Activated CD4-positive, alpha-beta T cell treated with anti-CD3 and anti-CD28 coated beads, Interleukin-2, amount 10 ng/mL, durations not matched to agents 7 days and 5 days (primary cell): ENCODE measurements at regions not wholly inside any gene's neighbourhood (a gene's known extent, or its start where the extent isn't known, plus 50 kb on each side); places are given as distances from the start of the nearest gene placed in this dataset.
"Not testable (repeated sequence)": the region's sequence is repeated elsewhere in the genome, so short reads cannot be mapped to it uniquely, and the experiment has no call there.

ENCODE experiments used
- CTCF ChIA-PET: fragments of 350-600 bp; sonication (Branson Sonifier 250); formaldehyde crosslinking; loops from one replicate; lab custom pipeline; 2021; ENCODE audit warnings: antibody characterized with exemption; lab: Charles Lee
- POLR2A ChIA-PET: fragments of 350-600 bp; sonication (Branson Sonifier 250); formaldehyde crosslinking; loops from one replicate; lab custom pipeline; 2021; ENCODE audit warnings: antibody characterized with exemption; lab: Charles Lee
- DNase-seq: peaks from one replicate; pipeline ENCODE4 v3.0.0-alpha.2; 2020
- H3K27ac Mint-ChIP-seq: one replicate; pipeline ENCODE4 v1.8.0; 2021; ENCODE audit warnings: mild to moderate bottlenecking, moderate library complexity, mixed read lengths
- H3K27me3 Mint-ChIP-seq: one replicate; pipeline ENCODE4 v1.8.0; 2021; ENCODE audit warnings: mixed read lengths
- H3K36me3 Mint-ChIP-seq: one replicate; pipeline ENCODE4 v1.8.0; 2021; ENCODE audit warnings: low read depth, mixed read lengths
- H3K4me1 Mint-ChIP-seq: one replicate; pipeline ENCODE4 v1.8.0; 2021; ENCODE audit warnings: mixed read lengths
- H3K4me3 Mint-ChIP-seq: one replicate; pipeline ENCODE4 v1.8.0; 2021; ENCODE audit warnings: mild to moderate bottlenecking, moderate library complexity, mixed read lengths
- H3K9me3 Mint-ChIP-seq: one replicate; pipeline ENCODE4 v1.8.0; 2021; ENCODE audit warnings: mixed read lengths

- DNase-seq = no peak
- CTCF ChIA-PET = no interaction called here
- Mint-ChIP-seq H3K9me3 (no peaks in the 10 kb centered on the region), H3K36me3 (no peaks in the 10 kb centered on the region), H3K4me3 (no peak overlapping the region), H3K27me3 (no peaks in the 10 kb centered on the region), H3K27ac (no peak overlapping the region), H3K4me1 (peaks cover 8% of the 10 kb centered on the region)
- POLR2A ChIA-PET = no interaction called here
Measured at GRCh38 chr18:38496222-38496793, 930.7 kb upstream of the CELF4 start.

GRCh38 chr18:38494065-38494464 is 928.5 kb upstream of the CELF4 start:
- ChIA-PET CTCF (no interaction called here), POLR2A (no interaction called here)
- Mint-ChIP-seq H3K9me3 (no peaks in the 10 kb centered on the region), H3K4me3 (no peak overlapping the region), H3K27me3 (no peaks in the 10 kb centered on the region), H3K36me3 (no peaks in the 10 kb centered on the region), H3K27ac (no peak overlapping the region), H3K4me1 (peaks cover 8% of the 10 kb centered on the region)
- DNase-seq = no peak

DNA sequence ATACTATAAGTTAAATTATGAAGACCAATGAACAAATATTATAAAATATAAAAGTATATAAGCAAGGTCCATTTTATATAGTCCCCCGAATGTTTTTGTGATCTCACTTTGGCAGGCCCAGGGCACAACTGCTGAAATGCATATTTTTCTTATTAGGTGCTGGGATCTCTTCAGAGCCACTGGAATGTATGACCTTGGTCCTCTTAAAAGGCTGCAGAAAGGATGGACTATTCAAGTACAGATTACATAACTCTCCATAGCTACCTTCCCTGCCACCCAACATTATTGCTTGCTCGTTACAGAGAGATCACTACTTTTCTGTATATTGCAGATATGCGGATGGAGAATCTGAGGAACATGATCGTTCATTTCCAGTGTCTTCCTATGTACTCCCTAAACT is 925.6 kb upstream of the CELF4 start:
- POLR2A ChIA-PET = no interaction called here
- Mint-ChIP-seq H3K9me3 (no peaks in the 10 kb centered on the region), H3K36me3 (no peaks in the 10 kb centered on the region), H3K4me3 (no peak overlapping the region), H3K27me3 (no peaks in the 10 kb centered on the region), H3K4me1 (peaks cover 8% of the 10 kb centered on the region), H3K27ac (no peak overlapping the region)
- CTCF ChIA-PET = no interaction called here
- no peak for DNase-seq

DNA sequence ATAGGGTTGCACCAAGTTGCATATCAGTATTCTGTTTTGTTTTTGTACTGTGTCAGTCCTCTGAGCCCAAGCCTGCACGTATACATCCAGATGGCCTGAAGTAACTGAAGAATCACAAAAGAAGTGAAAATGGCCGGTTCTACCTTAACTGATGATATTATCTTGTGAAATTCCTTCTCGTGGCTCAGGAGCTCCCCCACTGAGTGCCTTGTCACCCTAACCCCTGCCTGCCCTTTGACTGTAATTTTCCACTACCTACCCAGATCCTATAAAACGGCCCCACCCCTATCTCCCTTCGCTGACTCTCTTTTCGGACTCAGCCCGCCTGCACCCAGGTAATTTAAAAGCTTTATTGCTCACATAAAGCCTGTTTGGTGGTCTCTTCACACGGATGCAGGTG is 924.1 kb upstream of the CELF4 start:
- H3K4me1 Mint-ChIP-seq, H3K36me3 Mint-ChIP-seq, POLR2A ChIA-PET, H3K9me3 Mint-ChIP-seq, H3K4me3 Mint-ChIP-seq, H3K27ac Mint-ChIP-seq, H3K27me3 Mint-ChIP-seq, DNase-seq, CTCF ChIA-PET: not testable (repeated sequence)

- Mint-ChIP-seq H3K4me1 (no peaks in the 10 kb centered on the region), H3K4me3 (no peak overlapping the region), H3K9me3 (no peaks in the 10 kb centered on the region), H3K36me3 (no peaks in the 10 kb centered on the region), H3K27ac (no peak overlapping the region), H3K27me3 (no peaks in the 10 kb centered on the region)
- DNase-seq = no peak
- POLR2A ChIA-PET = no interaction called here
- CTCF ChIA-PET = no interaction called here
Measured at GRCh38 chr18:38487521-38487920, 921.9 kb upstream of the CELF4 start.

DNA sequence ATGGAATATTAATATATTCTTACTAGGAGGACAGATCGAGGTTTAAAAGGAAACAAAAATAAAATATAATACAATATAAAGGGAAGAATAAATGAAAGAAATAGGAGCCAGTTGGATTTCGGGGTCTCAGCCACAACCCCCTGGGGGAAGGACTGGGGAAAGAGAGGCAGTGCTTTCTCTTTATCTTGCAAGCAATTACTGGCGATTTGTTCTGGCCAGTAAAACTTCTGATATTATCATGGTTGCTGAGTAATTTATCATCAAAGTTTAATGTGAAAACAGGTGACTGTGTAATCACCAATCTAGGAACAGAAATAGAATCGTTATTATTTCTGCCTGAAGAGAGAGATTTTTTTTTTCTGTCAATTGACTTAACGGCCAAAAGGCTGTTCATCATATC is 917.7 kb upstream of the CELF4 start:
- H3K36me3 Mint-ChIP-seq = no peaks in the 10 kb centered on the region
- no peaks in the 10 kb centered on the region for H3K9me3 Mint-ChIP-seq
- no peak for DNase-seq
- ChIA-PET POLR2A (no interaction called here), CTCF (no interaction called here)
- H3K27ac Mint-ChIP-seq = no peak overlapping the region
- no peaks in the 10 kb centered on the region for H3K27me3 Mint-ChIP-seq
- H3K4me1 Mint-ChIP-seq = no peaks in the 10 kb centered on the region
- no peak overlapping the region for H3K4me3 Mint-ChIP-seq

DNA sequence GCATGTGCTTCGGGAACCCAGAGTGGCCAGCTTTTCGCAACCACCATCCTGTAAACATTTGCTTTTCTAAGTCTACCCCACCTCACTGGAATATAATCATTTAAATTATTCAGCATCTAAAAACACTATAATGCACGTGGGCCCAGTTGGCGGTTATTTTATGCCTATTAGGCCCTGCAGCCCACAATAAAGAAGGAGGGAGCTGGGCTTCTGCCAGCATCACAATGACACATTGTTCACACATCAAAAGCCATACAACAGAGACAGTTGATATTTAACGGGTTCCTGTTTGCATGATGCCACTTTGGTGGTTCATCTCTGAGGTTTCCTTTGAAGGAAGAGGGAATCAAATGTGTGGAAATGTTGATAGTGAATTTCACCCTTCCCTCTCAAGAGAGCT is 916.0 kb upstream of the CELF4 start:
- no peak overlapping the region for H3K27ac Mint-ChIP-seq
- H3K27me3 Mint-ChIP-seq = no peaks in the 10 kb centered on the region
- no peaks in the 10 kb centered on the region for H3K4me1 Mint-ChIP-seq
- H3K9me3 Mint-ChIP-seq = no peaks in the 10 kb centered on the region
- DNase-seq = no peak
- H3K4me3 Mint-ChIP-seq = no peak overlapping the region
- POLR2A ChIA-PET = no interaction called here
- no peaks in the 10 kb centered on the region for H3K36me3 Mint-ChIP-seq
- CTCF ChIA-PET = no interaction called here

DNA sequence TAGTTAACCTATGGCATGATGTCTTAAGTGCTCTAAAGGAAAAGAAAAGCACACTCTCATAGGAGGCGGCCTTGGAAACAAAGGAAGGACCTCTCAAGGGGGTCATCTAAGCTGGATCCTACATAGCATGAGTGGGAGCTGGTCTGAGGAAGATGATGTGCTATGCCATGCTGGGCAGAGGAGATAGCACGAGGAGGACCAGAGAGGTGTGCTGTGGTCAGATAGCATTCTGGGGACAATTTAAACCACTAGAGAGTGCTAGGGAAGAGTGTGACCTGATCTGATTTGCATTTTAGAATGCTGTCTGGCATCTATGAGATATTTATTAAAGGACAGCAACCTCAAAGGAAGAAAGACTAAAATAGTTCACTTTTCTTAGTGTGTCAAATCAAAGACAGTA is 910.1 kb upstream of the CELF4 start:
- no peak overlapping the region for H3K4me3 Mint-ChIP-seq
- no peak for DNase-seq
- POLR2A ChIA-PET = no interaction called here
- H3K9me3 Mint-ChIP-seq = peaks cover 2% of the 10 kb centered on the region
- no peaks in the 10 kb centered on the region for H3K4me1 Mint-ChIP-seq
- CTCF ChIA-PET = no interaction called here
- no peaks in the 10 kb centered on the region for H3K36me3 Mint-ChIP-seq
- H3K27ac Mint-ChIP-seq = no peak overlapping the region
- no peaks in the 10 kb centered on the region for H3K27me3 Mint-ChIP-seq

- CTCF ChIA-PET = no interaction called here
- peaks cover 2% of the 10 kb centered on the region for H3K9me3 Mint-ChIP-seq
- no peaks in the 10 kb centered on the region for H3K36me3 Mint-ChIP-seq
Measured at GRCh38 chr18:38473535-38473934, 907.9 kb upstream of the CELF4 start.

DNA sequence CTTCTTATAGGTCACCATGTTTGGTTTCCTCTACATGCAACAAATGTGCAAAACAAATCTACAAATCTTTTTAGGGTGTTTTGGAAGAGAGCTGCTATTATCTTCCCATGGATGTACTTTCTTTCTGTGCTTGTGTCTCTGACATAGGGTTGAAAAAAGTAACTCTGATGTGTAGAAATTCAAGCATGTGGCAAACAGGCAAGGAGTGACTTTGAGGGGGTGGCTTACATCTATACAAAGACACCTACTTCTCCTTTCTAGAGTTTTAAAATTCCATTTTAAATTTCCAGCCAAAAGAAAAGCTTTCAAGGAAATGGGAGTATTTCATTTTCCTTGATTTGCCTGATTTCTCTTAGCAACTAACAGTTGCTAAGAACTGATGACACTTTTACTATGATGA is 904.8 kb upstream of the CELF4 start:
- DNase-seq = no peak
- Mint-ChIP-seq H3K27me3 (no peaks in the 10 kb centered on the region), H3K4me3 (no peak overlapping the region), H3K27ac (no peak overlapping the region), H3K36me3 (no peaks in the 10 kb centered on the region), H3K4me1 (no peaks in the 10 kb centered on the region), H3K9me3 (peaks cover 2% of the 10 kb centered on the region)
- POLR2A ChIA-PET = interaction anchor here (0.7 kb wide), 1 partner anchor 24 kb away, joined by 4 read pairs; no protein-coding TSS in a partner anchor
- CTCF ChIA-PET = no interaction called here

More at GRCh38 chr18:38473535-38473934, 907.9 kb upstream of the CELF4 start:
- POLR2A ChIA-PET = no interaction called here
- no peak overlapping the region for H3K4me3 Mint-ChIP-seq
- H3K27me3 Mint-ChIP-seq = no peaks in the 10 kb centered on the region
- H3K27ac Mint-ChIP-seq = no peak overlapping the region
- no peaks in the 10 kb centered on the region for H3K4me1 Mint-ChIP-seq
- no peak for DNase-seq

DNA sequence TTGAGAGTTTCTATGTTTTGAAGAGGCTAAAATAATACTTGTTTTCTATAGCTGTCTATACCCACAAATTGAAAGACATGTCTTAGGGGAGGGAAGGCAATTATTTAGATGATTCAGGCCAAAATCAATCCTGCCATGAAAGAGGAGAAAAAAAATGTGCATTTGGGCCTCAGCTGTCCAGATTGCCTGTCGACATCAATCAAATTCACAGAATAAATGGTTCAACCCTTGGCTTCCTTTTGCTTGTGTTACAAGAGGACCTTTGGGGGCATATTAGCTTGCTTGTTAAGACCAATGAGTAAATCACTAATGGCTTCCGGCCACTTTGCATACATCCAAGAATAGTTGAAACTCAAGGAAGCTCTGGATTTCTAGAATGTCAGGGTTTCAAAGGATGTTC is 900.8 kb upstream of the CELF4 start:
- POLR2A ChIA-PET = no interaction called here
- H3K27ac Mint-ChIP-seq = no peak overlapping the region
- no peaks in the 10 kb centered on the region for H3K27me3 Mint-ChIP-seq
- CTCF ChIA-PET = no interaction called here
- H3K36me3 Mint-ChIP-seq = no peaks in the 10 kb centered on the region
- DNase-seq = no peak
- no peak overlapping the region for H3K4me3 Mint-ChIP-seq
- H3K4me1 Mint-ChIP-seq = no peaks in the 10 kb centered on the region
- peaks cover 4% of the 10 kb centered on the region for H3K9me3 Mint-ChIP-seq

DNA sequence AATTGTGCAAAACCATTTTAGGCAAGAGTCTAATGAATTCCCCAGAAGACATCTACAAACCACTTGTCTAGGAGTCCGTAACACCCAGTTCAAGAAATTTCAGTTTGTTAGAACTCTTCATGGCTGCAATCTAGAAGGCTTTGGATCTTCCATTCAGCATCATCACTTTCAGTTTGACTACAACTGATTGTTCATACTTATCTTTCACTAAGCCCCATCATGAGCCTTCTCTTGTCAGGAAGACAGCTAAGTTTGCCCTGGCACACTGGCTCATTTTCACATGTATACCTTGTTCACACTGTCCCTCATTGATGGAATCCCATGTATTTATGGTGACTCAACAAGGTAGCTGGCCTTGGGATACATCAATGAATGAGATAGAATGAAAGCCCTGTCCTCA is 898.4 kb upstream of the CELF4 start:
- H3K4me3 Mint-ChIP-seq = no peak overlapping the region
- H3K27me3 Mint-ChIP-seq = no peaks in the 10 kb centered on the region
- ChIA-PET CTCF (no interaction called here), POLR2A (no interaction called here)
- no peak overlapping the region for H3K27ac Mint-ChIP-seq
- H3K36me3 Mint-ChIP-seq = no peaks in the 10 kb centered on the region
- H3K9me3 Mint-ChIP-seq = peaks cover 4% of the 10 kb centered on the region
- DNase-seq = no peak
- H3K4me1 Mint-ChIP-seq = no peaks in the 10 kb centered on the region

DNA sequence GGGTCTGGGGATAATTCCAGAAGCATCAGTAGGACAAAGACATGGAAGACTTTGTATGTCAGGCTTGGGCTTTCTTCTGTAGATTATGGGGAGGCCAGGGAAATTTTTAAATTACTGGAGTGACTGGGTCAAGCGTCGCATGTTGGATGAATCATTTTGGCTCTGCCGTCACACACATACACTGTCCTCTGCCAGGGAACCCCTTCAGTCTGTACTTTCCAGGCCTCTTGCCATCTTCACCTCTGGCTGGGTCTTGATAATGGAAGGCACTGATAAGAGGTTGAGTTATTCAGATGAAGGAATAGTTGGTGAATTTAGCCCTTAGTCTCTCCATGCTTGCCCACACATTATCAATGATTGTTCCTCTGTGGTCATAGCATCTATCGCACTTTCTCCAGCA is 895.1 kb upstream of the CELF4 start:
- DNase-seq = no peak
- Mint-ChIP-seq H3K4me3 (no peak overlapping the region), H3K4me1 (no peaks in the 10 kb centered on the region), H3K27me3 (no peaks in the 10 kb centered on the region), H3K36me3 (no peaks in the 10 kb centered on the region), H3K9me3 (peaks cover 4% of the 10 kb centered on the region), H3K27ac (no peak overlapping the region)
- ChIA-PET POLR2A (no interaction called here), CTCF (no interaction called here)

DNA sequence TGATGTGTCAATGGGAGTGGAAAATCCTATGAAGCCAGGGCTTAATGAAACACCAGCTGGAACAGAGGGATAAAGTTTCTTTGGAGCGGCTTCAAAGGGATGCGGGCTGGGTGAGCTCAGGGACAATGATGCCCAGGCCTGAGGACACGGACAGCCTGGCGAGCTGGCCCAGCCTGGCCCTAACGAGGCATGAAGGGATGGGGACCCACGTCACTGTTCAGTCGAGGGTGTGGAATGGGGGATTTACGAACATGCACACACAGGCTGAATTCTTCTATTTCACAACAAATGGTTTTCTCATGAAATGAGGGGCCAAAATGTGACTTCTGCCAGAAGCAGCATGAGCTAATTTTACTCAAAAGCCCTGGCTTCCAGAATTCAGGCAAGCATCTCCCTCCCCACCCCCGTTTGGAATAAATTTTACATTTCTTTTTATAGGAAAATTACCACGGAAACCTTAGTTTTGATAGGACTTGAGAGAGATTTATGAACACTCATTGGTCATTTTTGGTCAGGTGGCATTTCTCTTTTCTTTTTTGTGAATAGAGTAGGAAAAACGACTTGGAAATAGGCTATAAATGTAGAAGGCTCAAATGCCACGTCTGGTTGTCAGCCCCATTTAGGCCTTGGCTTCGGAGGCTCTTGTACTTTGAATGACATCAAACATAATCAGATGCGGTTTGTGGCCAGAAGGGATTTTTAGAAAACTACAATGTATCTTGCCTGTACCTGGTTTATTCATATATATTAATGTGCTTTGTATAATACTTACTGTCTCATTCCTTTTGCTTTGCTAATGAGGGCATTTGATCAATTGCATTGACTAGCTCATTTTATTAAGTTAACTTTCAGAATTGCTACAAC is 893.8 kb upstream of the CELF4 start:
- no peak overlapping the region for H3K4me3 Mint-ChIP-seq
- H3K27me3 Mint-ChIP-seq = no peaks in the 10 kb centered on the region
- ChIA-PET CTCF (no interaction called here), POLR2A (no interaction called here)
- no peak overlapping the region for H3K27ac Mint-ChIP-seq
- no peaks in the 10 kb centered on the region for H3K36me3 Mint-ChIP-seq
- H3K4me1 Mint-ChIP-seq = no peaks in the 10 kb centered on the region
- no peak for DNase-seq
- H3K9me3 Mint-ChIP-seq = peaks cover 2% of the 10 kb centered on the region
